HFFc6 (cell line): ENCODE measurements at regions not wholly inside any gene's neighbourhood (a gene's known extent, or its start where the extent isn't known, plus 50 kb on each side); places are given as distances from the start of the nearest gene placed in this dataset.

ENCODE experiments used
- DNase-seq: peaks from one replicate; pipeline ENCODE4 v3.0.0-alpha.2; 2018
- H3K27ac Mint-ChIP-seq: 2 replicates; pipeline ENCODE4 v1.8.0; 2020; ENCODE audit warnings: mild to moderate bottlenecking, mixed read lengths
- H3K27me3 Mint-ChIP-seq: 2 replicates; pipeline ENCODE4 v1.8.0; 2021; ENCODE audit warnings: mild to moderate bottlenecking, moderate library complexity, mixed read lengths; ENCODE audit not compliant: insufficient read depth
- H3K36me3 Mint-ChIP-seq: 2 replicates; pipeline ENCODE4 v1.8.0; 2021; ENCODE audit warnings: low read depth, mixed read lengths
- H3K4me1 Mint-ChIP-seq: 2 replicates; pipeline ENCODE4 v1.8.0; 2020; ENCODE audit warnings: low read depth, mixed read lengths
- H3K4me3 Mint-ChIP-seq: 2 replicates; pipeline ENCODE4 v1.8.0; 2020; ENCODE audit warnings: mild to moderate bottlenecking, moderate library complexity, mixed read lengths
- H3K9me3 Mint-ChIP-seq: 2 replicates; pipeline ENCODE4 v1.8.0; 2020; ENCODE audit warnings: mild to moderate bottlenecking, mixed read lengths
- CTCF ChIP-seq: fragments of 200-600 bp; sonication (generic); IDR thresholded peaks from 2 replicates; pipeline ENCODE4 v1.5.0; 2021; ENCODE audit warnings: antibody characterized with exemption, mild to moderate bottlenecking

- no peak for DNase-seq
- Mint-ChIP-seq H3K4me3 (no peak overlapping the region), H3K36me3 (no peaks in the 10 kb centered on the region), H3K27me3 (no peaks in the 10 kb centered on the region), H3K27ac (no peak overlapping the region), H3K4me1 (no peaks in the 10 kb centered on the region), H3K9me3 (peaks cover 20% of the 10 kb centered on the region)
- TF ChIP-seq CTCF = no peak
These were observed 413.5 kb upstream of the CCNG1 start for GRCh38 chr5:163023846-163024245.

GRCh38 chr5:163024936-163025335, 412.5 kb upstream of the CCNG1 start:
- no peaks in the 10 kb centered on the region for H3K27me3 Mint-ChIP-seq
- peaks cover 25% of the 10 kb centered on the region for H3K9me3 Mint-ChIP-seq
- no peak for TF ChIP-seq CTCF
- H3K4me3 Mint-ChIP-seq = no peak overlapping the region
- H3K4me1 Mint-ChIP-seq = no peaks in the 10 kb centered on the region
- H3K27ac Mint-ChIP-seq = no peak overlapping the region
- no peak for DNase-seq
- H3K36me3 Mint-ChIP-seq = no peaks in the 10 kb centered on the region

GRCh38 chr5:163033656-163034055, 403.7 kb upstream of the CCNG1 start:
- Mint-ChIP-seq H3K4me1 (no peaks in the 10 kb centered on the region), H3K36me3 (no peaks in the 10 kb centered on the region), H3K9me3 (peaks cover 36% of the 10 kb centered on the region), H3K4me3 (no peak overlapping the region), H3K27me3 (no peaks in the 10 kb centered on the region; the same call in 1 of the 2 replicates), H3K27ac (no peak overlapping the region)
- no peak for DNase-seq
- TF ChIP-seq CTCF = no peak

GRCh38 chr5:163041254-163041653, 396.1 kb upstream of the CCNG1 start:
- Mint-ChIP-seq H3K27ac (no peak overlapping the region), H3K9me3 (peaks cover 35% of the 10 kb centered on the region), H3K36me3 (no peaks in the 10 kb centered on the region), H3K4me3 (no peak overlapping the region), H3K27me3 (no peaks in the 10 kb centered on the region), H3K4me1 (no peaks in the 10 kb centered on the region)
- no peak for TF ChIP-seq CTCF
- DNase-seq = no peak

GRCh38 chr5:163079618-163080017, 357.8 kb upstream of the CCNG1 start:
- Mint-ChIP-seq H3K4me1 (no peaks in the 10 kb centered on the region), H3K27ac (no peak overlapping the region), H3K9me3 (peaks cover 36% of the 10 kb centered on the region), H3K4me3 (no peak overlapping the region), H3K27me3 (no peaks in the 10 kb centered on the region), H3K36me3 (no peaks in the 10 kb centered on the region)
- no peak for DNase-seq
- TF ChIP-seq CTCF = peak; percentile 61

- Mint-ChIP-seq H3K27ac (no peak overlapping the region), H3K4me3 (no peak overlapping the region), H3K36me3 (no peaks in the 10 kb centered on the region), H3K4me1 (no peaks in the 10 kb centered on the region), H3K9me3 (peaks cover 19% of the 10 kb centered on the region), H3K27me3 (no peaks in the 10 kb centered on the region)
- no peak for DNase-seq
- TF ChIP-seq CTCF = no peak
These were observed 348.2 kb upstream of the CCNG1 start for GRCh38 chr5:163089230-163089629.
